GM21576 (cell line): ENCODE measurements at regions not wholly inside any gene's neighbourhood (a gene's known extent, or its start where the extent isn't known, plus 50 kb on each side); places are given as distances from the start of the nearest gene placed in this dataset.

Experiments used
- ATAC-seq: cut with Tn5 transposase; IDR thresholded peaks from one replicate; pipeline ENCODE4 v1.9.1; 2021; ENCODE audit warnings: mild to moderate bottlenecking, moderate library complexity; ENCODE audit not compliant: unreplicated experiment

DNA sequence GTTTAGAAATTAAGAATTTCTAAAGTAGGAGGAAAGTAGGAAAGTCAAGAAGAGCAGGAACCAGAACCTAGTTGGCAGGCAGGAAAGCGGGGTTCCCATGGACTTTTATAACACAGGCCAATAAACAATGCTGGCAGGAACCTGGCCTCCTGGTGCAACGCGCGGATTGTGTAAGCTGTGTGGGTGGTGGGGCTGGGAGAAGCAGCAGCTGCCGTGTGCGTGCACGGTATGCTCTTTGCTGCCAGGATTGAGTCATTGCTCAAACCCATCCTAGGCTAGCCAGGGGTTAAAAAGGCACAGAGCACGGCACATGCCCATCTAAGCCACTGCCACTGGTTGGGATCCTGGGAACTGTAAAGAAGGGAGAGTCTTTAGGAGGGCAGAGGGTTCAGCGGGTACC is 209.9 kb upstream of the RGMA start:
- no peak for ATAC-seq

DNA sequence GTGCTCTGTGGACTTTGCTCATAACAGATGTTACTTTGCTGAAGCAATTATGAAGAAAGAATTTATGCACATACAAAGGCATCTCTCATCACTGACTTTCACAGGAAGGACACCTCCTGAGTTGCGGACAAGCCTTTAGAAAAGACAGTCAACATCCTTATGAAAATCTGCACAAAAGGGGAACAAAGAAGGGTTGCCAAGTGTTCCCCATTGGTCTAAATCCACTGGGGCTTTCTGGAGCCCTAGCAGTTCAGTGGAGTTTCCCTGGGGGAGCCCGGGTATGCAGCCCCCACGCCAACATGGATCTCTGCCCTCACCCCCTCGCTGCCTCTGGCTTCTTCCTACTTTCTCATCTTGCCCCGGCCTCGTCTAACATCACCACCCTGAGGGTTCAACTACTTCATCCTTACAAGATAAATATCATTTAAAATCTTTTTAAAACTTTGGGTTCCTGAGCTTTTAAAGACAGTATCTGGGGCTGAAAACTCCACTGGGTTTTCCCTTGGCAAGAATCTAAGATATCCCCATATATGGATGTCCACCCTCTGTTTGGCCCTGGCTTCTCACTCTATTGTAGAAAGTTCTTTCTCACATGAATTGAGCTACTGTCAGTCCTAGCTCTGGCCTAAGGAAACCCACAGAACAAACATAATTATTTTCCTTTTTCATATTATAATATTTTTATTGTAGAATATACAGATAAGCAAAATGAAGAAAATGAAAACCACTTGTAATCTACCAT is 207.9 kb upstream of the RGMA start:
- no peak for ATAC-seq

DNA sequence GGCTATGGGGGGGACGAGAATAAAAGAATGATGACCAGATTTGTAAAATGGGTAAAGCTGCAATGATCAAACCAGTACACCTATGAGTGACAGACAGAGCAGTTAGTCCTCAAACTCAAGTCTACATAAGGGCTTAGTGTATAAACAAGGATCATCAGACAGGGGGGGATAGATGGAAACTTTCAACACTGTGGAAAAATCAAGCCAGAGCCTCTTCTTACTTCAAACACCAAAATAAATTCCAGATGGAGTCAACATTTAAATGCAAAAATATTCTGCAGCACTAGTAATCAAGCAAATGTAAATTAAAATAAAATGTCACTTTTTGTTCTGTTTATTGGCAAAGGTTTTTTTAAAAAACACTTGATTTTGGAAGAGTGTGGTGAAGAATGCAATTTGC is 205.9 kb upstream of the RGMA start:
- no peak for ATAC-seq

DNA sequence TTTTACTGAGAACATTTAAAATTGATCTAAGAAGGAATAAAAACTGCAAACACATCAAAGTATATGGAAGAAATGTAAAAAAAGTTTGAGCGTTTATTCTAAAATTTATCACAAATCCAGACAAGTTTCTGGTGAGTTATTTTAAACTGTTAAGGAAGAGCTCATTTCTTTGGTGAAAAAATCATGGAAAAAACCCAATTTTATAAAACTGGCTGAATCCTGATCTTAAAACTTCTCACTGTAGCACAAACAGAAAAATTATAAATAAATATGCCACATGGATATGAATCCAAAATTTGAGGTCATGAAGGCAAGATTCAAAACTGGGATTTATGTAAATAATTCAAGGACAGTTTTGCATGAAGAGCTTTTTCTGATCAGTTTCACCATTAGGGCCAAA is 205.1 kb upstream of the RGMA start:
- no peak for ATAC-seq

DNA sequence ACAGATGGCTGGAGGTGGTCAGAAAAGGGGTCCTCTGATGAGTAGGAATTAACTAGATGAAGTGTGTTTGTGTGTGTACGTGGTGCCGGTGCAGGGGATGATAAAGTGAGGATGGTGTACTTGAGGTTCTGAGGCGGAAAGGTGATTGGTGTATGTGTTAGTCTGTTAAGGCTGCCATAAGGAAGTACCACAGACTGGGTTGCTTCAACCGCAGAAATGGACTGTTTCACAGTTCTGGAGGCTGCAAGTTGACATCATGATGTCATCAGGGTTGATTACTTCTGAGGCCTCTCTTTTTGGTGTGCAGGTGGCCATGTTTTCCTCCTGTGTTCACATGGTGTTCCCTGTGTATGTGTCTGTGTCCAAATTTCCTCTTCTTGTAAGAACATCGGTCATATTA is 202.4 kb upstream of the RGMA start:
- no peak for ATAC-seq

DNA sequence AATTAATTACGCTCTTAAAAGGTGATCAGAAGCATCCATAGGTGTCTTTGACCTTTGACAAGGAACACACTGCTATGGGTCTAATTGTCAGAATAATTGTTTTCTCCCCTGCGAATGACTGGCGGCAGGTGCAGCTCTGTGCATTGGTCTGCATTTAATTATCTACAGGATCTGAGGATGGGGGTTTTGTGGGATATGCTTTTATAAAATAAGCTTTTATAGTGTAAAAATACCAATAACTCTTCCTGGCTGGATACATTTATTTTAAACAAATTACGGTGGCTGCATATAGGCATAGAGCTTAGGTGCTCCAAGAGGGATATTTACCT is 201.6 kb upstream of the RGMA start:
- ATAC-seq = no peak

DNA sequence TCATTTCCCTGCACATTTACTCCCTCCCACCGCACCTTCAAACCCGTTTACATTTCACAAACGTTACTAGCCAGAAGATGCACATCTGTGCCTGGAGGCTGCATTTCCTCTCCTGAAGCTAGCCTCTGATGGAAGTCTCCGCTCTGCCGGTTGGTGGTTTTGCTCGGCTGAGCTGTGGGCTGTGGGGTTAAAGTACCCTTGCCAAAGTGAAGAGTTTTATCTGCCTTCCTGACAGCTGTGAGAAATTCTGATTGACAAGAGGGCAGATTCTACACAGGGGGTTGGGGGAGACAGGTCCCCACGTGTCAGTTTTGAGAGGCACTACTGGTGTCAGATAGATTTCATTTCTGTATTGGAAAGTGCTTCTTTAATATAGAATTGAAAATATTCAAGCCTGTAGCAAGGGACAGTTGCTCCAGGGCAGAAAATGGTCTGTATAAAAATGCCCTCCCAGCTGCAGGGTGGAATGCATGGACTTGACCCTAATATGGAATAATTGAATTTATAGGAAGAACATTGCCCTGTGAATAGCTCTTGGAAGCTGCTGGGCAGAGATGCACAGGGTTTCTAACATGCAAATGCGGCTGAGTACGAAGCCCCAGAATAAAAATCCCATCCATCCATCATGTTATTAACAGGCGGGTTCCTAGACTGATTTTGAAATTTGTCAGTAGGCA is 201.1 kb upstream of the RGMA start:
- no peak for ATAC-seq

DNA sequence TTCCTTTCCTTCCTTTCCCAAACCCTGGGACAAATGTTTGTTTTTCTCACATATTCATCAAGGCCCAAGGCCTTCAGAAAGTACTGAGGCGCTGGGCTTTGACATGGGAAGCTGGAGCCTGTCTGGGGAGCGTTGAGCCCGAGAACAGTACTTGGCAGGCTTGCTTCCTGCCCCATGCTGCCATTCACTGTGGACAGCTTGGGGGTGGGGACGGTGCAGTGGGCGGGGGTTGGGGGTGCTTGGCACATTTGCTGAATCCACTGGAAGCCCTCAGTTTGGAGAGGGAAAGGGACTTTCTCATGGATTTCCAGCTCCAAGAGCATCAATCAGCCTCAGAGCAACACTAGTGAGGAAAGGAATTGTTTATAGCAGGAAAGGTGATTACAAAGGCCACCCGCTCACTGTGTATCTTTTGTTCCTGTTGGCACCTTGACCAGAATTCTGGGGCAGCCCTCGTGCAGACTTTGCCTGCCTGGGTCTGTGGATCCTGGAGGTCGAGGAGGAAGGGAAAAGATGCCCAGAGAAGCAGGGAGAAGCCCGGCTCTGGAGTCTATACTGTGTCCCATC is 199.8 kb upstream of the RGMA start:
- ATAC-seq = no peak

DNA sequence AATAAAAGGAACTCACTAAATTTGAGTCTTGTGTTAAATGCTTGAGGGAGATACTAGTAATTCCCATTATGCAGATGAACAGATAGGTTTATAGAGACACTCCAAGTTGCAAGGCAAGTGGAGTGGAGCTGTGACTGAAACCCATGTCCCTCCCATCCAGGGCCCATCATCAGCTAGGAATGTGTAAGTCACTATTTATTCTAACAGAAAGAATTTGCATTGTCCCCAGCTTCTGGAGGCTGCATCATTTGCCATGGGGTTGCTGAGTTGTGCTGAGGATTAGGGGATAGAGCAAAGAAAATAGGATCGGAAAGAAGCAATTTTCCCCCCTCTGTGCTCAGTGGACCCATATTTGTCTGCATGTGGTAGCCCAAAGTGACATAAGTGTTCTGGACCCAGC is 197.4 kb upstream of the RGMA start:
- ATAC-seq = no peak

DNA sequence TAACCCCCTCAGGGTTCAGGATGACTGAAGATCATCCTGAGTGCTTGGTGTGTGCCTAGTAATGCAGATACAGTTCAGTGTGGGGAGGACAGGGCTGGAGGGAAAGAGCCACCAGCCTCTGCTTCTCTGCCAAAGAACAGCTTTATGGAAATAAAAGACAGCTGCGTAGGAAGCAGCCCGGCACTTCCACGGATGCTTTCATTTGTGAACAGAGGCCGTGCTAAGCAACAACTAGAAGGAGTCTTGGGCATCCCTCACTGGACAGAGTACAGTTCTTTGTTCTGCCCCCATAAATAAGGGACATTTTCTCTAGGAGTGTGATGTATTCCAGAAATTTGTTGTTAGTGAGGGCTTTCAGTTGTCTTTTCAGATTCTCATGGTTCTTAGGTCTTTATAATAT is 194.8 kb upstream of the RGMA start:
- no peak for ATAC-seq

DNA sequence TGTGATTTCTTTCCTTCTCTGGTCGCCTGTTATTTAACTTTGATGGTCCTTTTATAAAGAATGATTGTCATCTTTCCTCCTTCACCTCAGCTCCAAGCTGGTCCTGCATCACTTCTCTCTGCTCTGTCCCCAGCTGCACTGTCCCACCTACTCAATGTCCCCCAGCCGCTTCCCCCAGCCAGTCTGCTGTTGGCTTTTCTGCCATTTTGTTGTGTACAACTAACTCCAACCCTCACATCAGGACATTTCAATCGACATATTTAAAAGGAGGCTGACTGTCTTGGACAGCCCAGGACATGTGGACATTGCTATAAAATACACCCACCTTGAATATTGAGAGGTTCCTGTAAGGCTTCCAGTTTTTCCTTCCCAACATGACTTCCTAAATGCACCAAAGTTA is 193.8 kb upstream of the RGMA start:
- no peak for ATAC-seq

DNA sequence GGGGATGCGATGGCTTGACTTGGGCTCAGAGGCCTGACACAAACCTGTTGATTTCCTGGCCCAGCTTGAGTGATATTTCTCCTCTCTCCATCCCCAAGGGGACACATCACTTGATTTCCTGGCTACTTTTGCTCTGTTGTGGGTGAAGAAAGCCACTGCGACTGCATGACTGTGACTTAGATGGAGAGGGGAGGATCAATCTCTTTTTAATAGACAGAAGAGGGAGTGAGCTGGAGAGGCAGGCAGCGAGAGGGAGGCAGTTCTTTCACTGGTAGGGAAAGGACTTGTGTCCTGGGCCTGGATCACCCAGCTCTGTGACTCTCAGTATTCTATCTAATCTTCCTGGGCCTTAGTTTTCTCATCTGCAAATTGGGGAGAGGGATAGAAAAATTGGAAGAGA is 189.8 kb upstream of the RGMA start:
- no peak for ATAC-seq

DNA sequence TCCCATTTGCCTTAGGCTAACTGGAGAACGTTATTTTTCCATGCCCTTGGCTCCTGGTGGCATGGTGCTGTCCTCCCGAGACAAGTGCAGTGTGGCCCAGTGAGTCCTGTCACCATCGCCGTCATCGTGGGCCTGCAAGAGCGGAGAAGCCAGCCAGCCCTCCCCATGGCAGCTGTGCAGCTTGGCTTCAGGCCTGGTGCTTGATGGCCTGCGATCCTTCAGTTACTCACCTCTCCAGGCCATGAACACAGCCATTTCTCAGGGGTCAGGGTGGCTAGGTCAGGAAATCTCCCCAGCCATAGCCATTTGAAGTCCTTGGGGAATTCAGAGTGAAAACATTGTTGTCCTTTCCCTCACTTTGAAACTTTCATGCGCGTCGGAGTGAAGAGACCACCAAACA is 189.0 kb upstream of the RGMA start:
- ATAC-seq = no peak

DNA sequence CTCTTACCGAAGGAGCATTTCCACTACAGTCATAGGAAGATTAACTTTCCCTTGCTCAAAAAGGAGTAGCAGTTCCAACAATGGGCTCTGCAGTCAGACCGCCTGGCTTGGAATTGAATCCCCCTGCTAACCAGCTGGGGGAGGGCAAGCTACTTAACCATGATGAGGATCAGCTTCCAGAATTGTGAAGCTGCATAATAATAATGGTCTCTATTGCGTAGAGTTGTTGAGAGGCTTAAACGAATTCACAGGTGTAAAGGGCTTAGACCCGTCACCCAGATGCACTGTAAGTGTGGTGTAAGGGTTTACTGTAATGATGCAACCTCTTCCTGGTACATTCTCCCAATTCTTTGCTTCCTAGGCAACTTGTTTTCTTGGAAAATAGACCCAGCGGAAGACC is 185.2 kb upstream of the RGMA start:
- no peak for ATAC-seq

DNA sequence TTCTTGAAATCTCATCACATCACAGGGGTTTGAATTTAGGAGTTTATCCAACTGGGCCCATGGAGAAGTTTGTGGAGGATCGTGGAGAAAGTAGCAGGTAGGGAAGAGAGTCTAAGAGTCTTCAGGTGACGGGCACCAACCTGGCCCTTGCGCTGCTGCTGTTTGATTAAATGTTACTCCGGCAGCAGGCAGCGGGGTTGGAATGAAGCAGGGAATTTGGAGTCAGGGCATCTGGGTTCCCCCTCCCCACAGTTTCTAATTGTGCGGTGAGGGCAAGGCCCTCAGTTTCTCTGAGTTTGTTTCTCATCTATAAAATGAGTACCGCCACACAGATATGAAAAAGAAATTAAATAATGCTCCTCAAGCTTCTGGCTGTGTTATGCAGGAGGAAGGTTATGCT is 182.9 kb upstream of the RGMA start:
- no peak for ATAC-seq

DNA sequence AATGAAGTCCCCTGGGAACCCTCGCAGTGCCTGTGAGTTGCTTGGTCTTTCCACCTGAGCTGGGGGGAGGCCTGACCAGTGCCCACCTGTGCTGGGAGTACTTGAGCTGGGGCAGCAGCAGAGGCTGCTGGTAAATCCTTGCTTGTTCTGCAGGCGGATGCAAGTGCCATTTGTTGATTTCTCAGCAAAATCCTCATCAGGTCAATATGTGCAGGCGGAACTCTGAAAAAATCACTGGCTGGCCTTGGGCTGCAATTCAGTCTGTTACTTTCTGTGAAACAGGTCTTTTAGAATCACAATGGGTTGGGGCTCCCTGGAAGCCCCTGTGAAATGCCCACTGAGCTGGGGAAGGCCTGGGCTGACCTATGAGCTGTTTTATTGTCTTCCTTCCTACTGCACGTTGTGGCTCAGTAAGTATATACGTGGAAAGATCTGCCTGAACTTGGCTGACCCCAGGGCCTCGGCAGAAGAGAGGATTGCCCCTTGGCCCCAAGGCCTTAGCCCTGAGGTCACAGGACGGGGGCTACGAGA is 182.0 kb upstream of the RGMA start:
- no peak for ATAC-seq

DNA sequence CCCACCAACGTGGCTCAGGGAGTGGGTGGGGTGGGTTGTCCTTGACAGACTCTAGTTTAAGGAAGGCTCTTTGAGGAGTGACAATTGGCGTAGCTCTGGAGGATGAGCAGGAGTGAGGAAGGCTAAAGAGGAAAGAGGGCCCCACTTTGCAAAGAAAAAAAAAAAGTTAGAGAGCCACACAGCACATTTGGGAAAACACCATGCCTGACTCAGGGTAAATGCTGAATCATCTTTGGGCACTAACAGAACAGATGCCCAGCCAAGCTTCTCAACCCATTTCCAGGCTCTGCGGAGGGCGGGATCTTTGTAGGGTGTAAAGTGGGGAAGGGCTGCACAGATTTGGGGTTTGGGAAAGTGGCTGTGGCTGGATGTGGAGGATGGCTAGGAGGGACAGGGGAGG is 179.1 kb upstream of the RGMA start:
- no peak for ATAC-seq

DNA sequence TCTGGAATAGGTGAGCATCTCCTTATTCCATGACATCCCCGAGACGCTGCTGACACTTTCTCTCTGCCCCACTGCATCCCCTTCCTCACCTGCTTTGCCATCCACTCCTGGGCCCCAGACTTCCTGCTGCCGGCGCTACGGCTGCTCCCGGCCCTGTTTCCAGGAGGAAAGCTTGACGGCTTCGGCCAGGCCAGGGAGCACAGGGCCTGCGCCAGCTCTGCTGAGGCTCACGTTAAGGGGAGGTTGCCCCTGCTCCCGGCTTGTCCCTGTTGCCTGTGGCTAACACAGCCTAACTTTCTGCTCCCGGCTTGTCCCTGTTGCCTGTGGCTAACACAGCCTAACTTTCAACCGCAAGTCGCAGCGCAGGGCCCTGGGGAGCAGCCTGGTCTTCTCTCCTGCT is 177.3 kb upstream of the RGMA start:
- no peak for ATAC-seq

DNA sequence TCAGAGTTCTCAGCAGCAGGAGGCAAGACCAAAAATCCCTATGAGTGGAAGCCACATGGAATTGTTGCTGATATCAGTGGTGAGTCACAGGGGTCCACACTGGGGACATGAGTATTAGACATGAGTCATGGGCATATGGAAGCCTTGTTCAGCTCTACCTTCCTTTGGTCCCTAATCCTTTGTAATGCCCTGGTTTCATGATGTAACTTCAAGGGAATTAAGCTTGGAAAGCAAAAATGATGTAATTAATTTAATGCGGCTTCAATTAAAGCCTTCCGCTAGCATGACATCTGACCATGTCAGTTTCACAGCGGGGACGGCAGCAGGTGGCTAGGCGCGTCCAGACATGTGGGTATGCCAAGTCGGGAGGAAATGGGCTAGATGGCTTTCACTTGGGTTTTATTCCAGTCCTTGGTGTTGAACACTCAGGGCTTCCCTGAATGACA is 176.1 kb upstream of the RGMA start:
- no peak for ATAC-seq

DNA sequence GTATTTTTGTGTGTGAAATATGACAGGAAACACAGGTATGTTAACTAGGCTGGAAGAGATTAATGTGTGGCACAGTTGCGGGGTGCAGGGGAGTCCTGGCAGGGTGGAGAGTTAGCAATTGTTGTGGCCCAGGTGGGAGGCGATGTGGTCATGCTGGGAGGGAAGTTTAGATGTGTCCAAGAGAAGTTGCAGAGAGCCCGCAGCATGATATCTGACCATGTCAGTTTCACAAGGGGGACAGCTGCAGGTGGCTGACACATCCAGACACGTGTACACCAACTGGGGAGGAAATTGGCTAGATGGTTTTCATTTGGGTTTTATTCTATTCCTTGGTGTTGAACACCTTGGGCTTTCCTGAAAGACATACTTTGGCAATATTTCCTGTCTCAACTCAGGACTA is 172.8 kb upstream of the RGMA start:
- ATAC-seq = no peak

DNA sequence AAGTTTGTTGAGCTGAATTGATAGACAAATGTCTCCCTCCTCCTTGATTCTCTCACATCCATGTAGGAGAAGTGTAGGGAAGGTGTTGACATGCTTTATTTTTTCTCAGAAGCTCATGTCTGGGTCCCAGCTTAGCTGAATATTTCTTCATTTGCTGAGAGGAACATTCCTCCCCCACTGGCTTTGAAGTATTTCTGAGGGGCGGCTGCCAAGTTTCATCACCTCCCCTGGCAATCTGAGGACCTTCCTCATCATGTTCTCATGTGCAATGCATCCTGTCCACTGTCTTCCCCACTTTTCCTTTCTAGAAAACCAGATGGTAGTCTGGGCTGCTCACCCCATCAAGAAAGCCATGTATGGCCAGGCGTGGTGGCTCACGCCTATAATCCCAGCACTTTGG is 168.9 kb upstream of the RGMA start:
- no peak for ATAC-seq

DNA sequence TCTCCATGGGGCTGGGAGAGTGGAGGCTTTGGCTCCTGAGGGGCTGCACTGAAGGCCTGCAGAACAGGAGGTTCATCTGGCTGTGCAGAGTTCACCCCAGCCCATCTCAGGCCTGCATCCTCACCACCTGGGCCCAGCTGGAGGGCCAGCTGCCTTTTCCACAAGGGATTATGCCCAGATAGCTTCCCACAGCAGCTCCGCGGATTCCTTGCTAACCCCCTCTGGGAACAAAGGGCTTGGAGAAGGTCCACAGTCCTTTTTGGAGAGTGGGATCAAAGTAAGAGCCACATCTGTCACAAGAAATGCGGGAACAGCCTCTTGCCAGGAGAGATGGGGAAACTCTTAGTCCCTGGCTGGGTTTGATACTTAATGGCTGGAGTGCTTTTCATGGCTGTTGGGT is 164.7 kb upstream of the RGMA start:
- no peak for ATAC-seq
